GM18511 (cell line): ENCODE measurements at regions not wholly inside any gene's neighbourhood (a gene's known extent, or its start where the extent isn't known, plus 50 kb on each side); places are given as distances from the start of the nearest gene placed in this dataset.

ENCODE experiments used
- ATAC-seq: cut with Tn5 transposase; IDR thresholded peaks from one replicate; pipeline ENCODE4 v1.9.1; 2021; ENCODE audit warnings: mild to moderate bottlenecking, moderate library complexity; ENCODE audit not compliant: unreplicated experiment

DNA sequence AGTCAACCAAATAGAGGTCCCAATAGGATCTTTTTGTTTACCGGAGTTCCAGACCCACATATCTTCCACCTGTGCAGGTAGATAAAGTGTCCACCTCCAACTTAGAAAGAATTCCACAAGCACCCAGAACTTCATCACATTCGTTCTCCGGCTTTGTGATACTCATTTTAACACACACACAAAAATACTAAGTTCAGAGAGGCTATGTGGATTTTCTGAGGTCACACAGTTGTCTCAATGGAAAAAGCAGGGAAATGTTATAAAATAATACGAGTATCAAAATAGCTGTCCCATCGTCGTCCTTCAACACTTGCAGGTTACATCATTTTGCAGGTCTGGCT, 137.5 kb downstream of the TMCO5A start:
- no peak for ATAC-seq

DNA sequence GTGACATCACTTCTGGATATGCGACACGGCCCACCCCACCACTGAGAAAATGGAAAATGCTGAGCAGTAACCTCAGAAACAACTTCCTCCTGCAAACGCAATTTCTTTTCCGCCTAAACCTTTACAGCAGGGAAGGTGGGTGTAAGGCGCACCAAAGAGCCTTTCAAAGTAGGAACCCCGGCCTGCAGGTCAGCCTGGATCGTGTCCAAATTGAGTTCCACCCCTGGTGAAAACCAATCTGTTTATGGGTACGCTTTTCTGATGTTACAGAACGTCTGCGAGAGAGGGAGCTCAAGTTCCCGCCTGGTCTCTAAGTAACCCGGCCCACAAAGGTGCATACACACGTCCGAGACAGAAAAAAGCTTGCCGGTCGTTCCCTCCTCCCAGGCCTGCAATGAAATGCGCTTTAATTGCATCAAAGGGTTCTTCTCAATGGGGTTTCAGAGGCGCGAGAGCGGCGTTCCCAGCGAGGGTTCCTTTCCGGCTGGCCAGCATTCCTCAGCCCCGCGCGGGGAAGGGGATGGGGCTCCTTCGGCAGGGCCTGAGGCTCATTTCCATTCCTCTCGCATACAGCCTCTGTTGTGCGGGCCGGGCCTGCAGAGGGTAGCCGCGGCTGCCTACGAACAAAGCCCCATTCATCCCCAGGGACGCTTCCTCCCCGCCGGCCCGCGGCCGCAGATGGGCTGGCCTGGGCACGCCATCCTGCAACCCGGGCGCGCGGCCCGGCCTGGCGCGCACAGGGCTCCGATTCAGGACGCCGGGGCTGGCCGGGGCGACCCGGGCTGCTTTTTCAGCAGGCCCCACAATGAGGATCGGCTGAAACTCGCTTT, 138.1 kb downstream of the TMCO5A start:
- ATAC-seq: peak; percentile 65

DNA sequence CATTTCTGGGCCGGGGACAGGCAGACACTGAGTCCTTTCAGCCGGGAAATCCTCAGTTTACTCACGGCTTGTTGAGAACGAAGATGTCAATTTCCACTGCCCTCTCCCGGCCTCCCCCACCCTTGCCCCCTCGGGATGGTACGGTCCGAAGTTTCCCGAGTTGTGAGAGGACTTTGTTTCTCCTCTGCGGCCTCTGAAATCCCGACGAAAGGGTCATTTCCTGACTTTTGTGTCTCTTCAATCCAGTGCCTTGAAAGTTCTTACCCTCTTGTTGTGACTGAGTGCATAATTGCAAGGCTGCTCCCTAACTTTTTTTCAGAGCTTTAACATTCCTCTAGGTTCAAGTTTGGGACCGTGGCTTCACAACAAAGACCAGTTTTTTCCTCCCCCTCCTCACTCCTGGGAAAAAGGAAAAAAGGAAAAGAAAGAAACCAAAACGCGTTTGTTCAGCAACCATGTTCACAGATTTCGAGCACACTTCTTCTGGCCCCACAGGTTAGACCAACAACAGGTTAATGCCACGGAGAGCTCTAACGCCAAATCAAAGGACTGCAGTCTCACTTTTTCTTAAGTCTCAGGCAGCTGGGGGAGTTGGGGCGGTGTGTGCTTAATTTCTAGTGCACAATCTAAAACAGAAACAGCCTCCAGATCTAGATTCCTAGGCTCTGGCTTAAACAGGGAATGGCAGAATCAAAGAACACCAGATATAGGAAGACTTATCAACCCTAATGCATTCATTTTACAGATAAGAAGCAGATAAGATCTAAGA, 138.9 kb downstream of the TMCO5A start:
- no peak for ATAC-seq

GRCh38 chr15:38074029-38074428, 139.6 kb downstream of the TMCO5A start:
- no peak for ATAC-seq

- ATAC-seq: no peak
These were observed 141.0 kb downstream of the TMCO5A start for GRCh38 chr15:38075466-38075865.

DNA sequence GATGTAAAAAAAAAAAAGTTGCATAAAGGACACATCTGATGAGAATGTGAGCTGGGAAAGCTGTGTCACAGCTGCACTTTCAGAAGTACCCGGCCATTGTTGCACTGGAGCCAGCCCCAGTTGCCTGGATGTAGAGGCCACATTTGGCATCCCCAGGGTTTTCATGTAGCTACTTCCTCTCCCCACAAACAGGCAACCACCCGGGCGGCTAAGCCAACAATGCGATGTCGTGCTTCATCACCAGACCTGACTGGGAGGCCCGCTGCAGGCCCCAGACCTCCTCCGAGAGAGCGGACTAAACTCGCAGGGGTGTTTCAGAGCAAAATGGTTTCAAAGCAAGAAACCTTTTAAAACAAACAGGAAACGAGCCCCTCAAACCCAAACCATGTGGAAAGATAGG, 142.3 kb downstream of the TMCO5A start:
- no peak for ATAC-seq

GRCh38 chr15:38079236-38079635, 144.8 kb downstream of the TMCO5A start:
- ATAC-seq: no peak

- no peak for ATAC-seq
These were observed 146.3 kb downstream of the TMCO5A start for GRCh38 chr15:38080651-38081275.

GRCh38 chr15:38084289-38084688, 149.8 kb downstream of the TMCO5A start:
- ATAC-seq: peak; percentile 80

DNA sequence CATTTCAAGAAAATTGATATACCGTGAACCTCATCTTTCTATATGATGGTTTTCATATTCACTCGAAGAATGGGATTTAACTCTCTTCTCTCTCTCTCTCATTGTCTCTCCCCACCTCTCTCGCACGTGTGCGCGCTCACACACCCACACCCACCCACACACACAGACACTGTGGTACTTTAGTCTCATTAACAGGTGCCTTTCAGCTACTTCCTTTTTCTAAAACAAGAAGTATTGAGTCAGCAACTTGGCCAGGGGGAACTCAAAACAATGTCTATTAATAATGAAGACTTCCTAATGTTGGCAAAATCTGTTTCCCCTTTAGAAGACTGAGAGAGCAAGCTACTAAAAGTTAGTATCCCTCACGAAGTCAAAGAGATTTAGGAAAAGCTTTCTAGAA, 150.7 kb downstream of the TMCO5A start:
- ATAC-seq: peak; percentile 77

DNA sequence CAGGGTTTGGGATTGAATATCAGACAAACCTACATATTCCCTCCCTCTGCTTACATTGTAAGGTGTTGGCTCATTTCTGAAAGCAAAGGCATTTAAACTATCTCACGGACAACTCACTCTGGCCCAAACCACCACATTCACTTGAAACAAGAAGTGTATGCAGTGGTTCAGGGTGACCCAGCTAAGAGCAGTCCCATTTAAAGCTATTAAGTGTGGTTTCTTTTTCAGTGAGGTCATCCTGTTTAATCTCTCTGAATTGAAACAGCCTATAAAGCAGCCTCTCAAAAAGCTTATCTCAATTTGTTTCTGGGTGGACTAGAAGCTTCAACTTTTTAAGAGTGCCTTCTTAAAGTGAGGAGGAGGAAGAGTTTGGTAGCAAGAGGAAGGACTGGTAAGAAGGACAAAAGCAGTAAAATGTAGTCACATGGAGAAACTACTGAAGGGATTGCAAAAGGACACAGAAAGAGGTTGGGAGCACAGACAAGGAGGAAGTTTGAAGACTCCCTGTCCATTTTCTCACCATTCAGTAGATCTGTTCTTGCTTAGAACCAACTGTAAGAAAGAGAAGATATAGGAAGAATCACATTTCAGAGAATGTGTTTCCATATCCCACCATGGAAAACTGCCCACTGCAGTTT, 151.6 kb downstream of the TMCO5A start:
- peak; percentile 62 for ATAC-seq

DNA sequence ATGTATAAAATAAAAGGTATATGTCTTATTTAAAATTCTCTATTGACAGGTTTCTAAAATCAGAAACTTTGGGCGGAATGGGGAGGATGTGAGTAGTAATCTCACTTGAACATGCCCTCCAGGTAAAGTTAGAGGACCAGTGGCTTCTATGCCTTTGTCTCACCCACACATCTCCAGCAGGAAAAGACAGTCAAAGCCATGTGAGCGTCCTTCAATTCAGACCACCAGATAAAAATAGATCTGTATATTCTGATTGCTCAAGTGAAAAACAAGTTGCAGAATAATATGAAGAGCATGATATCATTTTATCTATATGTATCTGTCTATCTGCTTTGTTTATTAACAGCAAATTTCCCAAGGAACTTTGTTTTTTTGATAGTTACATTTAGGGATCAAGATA, 152.2 kb downstream of the TMCO5A start:
- ATAC-seq: no peak

DNA sequence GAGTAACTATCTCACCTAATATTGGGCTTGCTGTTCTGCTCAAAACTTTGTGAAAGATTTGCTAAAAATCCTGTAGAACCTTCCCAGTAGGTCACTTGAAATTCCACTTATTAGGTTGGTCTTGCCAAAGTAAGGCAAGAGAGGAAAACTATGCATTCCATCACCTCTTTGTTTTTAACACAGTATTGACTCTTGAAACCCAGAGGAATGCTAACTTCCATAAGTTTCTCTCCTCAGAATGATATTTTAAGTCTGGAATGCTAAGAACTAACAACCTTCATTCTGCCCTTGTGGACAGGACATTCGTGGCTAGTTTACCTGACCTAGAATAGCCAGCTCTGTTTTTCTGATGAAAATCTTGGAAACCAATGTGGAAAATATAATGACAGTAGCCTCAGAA, 154.5 kb downstream of the TMCO5A start:
- no peak for ATAC-seq

DNA sequence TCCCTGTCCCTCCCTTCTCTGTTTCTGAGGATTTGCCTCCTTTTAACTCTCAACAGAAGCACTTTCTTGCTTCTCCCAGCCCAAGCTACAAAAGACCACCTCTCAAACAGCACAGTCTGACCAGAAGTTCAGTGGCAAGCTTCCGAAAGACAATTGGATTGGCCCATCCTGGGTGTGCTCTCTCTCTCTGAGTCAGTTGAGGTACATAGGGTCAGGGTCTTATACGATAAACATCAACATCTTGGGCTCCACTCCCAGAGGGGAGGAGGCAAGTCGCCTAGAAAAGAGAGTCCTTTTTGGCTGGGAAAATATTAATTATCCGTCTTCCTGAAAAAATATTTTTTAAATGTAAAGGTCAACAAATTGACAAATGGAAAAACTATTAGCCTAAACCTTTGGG, 155.8 kb downstream of the TMCO5A start:
- no peak for ATAC-seq

- no peak for ATAC-seq
These were observed 156.2 kb downstream of the TMCO5A start for GRCh38 chr15:38090678-38091077.

GRCh38 chr15:38091078-38091645, 156.7 kb downstream of the TMCO5A start:
- no peak for ATAC-seq

- ATAC-seq: no peak
These were observed 158.7 kb upstream of the SPRED1 start for GRCh38 chr15:38093931-38094330.

DNA sequence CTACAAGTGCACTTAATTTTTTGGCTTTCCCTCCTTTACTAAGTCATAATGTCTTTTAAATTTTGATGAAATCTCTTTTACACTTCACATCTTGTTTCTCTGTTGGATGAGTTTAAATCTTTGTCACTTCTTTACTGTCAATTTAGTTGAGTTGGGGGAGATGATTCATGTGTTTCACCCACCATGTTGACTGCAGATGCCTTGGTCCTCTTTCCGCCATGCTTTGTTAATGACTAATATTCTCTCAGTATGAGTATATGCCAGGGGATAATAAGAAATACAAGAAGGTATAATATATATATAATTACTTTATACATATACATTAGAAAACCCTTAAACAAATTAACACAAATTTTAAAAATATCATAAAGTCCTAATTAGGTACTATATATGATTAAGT, 149.7 kb upstream of the SPRED1 start:
- ATAC-seq: no peak

DNA sequence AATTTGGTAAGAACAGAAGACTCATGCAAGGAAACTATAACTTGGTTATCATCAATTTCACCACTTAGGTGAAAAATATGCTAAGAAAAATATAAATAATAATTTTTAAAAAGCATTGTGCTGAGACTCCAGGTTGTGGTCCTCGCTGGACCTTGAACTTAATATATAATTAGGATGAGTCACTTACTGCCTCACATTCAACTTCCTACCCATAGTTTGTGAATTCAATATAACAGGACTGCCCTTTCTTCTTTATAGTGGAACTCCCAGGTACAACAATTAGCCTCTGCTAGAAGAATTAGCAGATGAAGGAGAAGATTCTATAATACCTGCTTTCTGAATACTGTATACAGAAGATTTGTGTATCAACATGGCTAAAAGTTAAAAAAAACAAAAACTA, 149.1 kb upstream of the SPRED1 start:
- ATAC-seq: no peak

GRCh38 chr15:38111070-38111469, 141.6 kb upstream of the SPRED1 start:
- peak; percentile 52 for ATAC-seq

GRCh38 chr15:38112406-38112805, 140.2 kb upstream of the SPRED1 start:
- no peak for ATAC-seq
